SU-DHL-6 (cell line): ENCODE measurements at regions not wholly inside any gene's neighbourhood (a gene's known extent, or its start where the extent isn't known, plus 50 kb on each side); places are given as distances from the start of the nearest gene placed in this dataset.

Experiments
- H2AFZ ChIP-seq: fragments of 200-600 bp; sonication (generic); 2 replicates; pipeline ENCODE4 v1.6.1; 2014; ENCODE audit warnings: low read depth, mild to moderate bottlenecking, moderate library complexity, mixed read lengths, antibody characterized with exemption, low read length; ENCODE audit not compliant: severe bottlenecking
- H3F3A ChIP-seq: fragments of 200-600 bp; shearing (Covaris generic); 2 replicates; pipeline ENCODE4 v1.6.0; 2016; ENCODE audit warnings: antibody characterized with exemption, mild to moderate bottlenecking; ENCODE audit not compliant: insufficient read depth
- H3K27ac ChIP-seq: fragments of 200-600 bp; sonication (generic); 2 replicates; pipeline ENCODE4 v1.5.1; 2016; ENCODE audit warnings: low read depth, mild to moderate bottlenecking, low read length, moderate library complexity, mixed read lengths
- H3K27me3 ChIP-seq: fragments of 200-600 bp; sonication (generic), shearing (Covaris generic); 2 replicates; pipeline ENCODE4 v1.6.0; 2014; ENCODE audit warnings: mild to moderate bottlenecking, low read length
- H3K36me3 ChIP-seq: fragments of 200-600 bp; sonication (generic); 2 replicates; pipeline ENCODE4 v1.6.1; 2014; ENCODE audit warnings: mild to moderate bottlenecking, low read length, mixed read lengths
- H3K4me2 ChIP-seq: fragments of 300-600, 200-600 bp; shearing (Covaris generic), sonication (generic); 2 replicates; pipeline ENCODE4 v1.6.0; 2014; ENCODE audit warnings: low read length, low read depth, mild to moderate bottlenecking; ENCODE audit not compliant: poor library complexity, severe bottlenecking
- H3K4me3 ChIP-seq: fragments of 200-600 bp; sonication (generic); 2 replicates; pipeline ENCODE4 v1.5.1; 2014; ENCODE audit warnings: antibody characterized with exemption, low read length, mild to moderate bottlenecking, mixed read lengths; ENCODE audit not compliant: insufficient read depth, poor library complexity, severe bottlenecking
- H3K79me2 ChIP-seq: fragments of 200-600 bp; sonication (generic); 2 replicates; pipeline ENCODE4 v1.6.1; 2014; ENCODE audit warnings: mild to moderate bottlenecking, low read length, moderate library complexity; ENCODE audit not compliant: insufficient read depth
- H3K9ac ChIP-seq: fragments of 200-600 bp; sonication (generic); 2 replicates; pipeline ENCODE4 v1.7.0; 2014; ENCODE audit warnings: mild to moderate bottlenecking, low read length
- H3K9me2 ChIP-seq: fragments of 200-600 bp; sonication (generic); replicated peaks from 2 replicates; pipeline ENCODE4 v1.6.1; 2014; ENCODE audit warnings: low read length; ENCODE audit not compliant: insufficient read depth
- H3K9me3 ChIP-seq: fragments of 200-600 bp; sonication (generic); 2 replicates; pipeline ENCODE4 v1.6.1; 2014; ENCODE audit warnings: low read length, mixed read lengths; ENCODE audit not compliant: insufficient read depth
- H4K20me1 ChIP-seq: fragments of 200-600 bp; sonication (generic); 2 replicates; pipeline ENCODE4 v1.6.1; 2014; ENCODE audit warnings: low read depth, mild to moderate bottlenecking, antibody characterized with exemption, low read length, moderate library complexity, mixed read lengths
- EZH2phosphoT487 ChIP-seq: fragments of 200-600 bp; sonication (generic), shearing (Covaris generic); conservative IDR thresholded peaks from 2 replicates; pipeline ENCODE4 v1.6.1; 2018; ENCODE audit warnings: mild to moderate bottlenecking, antibody characterized with exemption, low read length, moderate library complexity, mixed read lengths
- TF ChIP-seq, protein P1 (sequence below): fragments of 200-600 bp; sonication (generic); IDR thresholded peaks from one replicate; pipeline ENCODE4 v1.5.1; 2017; ENCODE audit warnings: antibody characterized with exemption, mild to moderate bottlenecking, low read length, moderate library complexity; ENCODE audit not compliant: insufficient read depth, poor library complexity, severe bottlenecking

DNA sequence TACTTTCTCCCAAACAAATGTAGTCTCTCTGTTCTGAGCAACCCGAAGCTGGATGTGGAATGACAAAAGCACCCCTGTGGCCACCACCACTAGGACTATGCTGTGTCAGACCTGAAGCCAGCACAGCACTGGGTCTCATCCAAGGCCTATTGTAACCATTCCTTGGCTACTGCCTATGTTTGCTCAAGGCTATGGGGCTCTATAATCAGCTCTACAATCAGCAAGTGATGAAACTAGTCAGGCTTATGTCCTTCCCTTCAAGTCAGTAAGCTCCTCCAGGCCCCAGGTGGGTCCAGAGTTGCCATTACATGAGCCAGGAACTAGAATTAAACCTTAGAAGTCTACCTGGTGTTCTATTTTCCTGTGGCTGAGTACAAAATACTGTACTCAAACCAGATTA lies 370.2 kb downstream of the TBX15 start:
- Histone ChIP-seq H3K9me3 (no peaks in the 10 kb centered on the region), H3K27me3 (no peaks in the 10 kb centered on the region), H3K9me2 (no peaks in the 10 kb centered on the region), H3K27ac (no peak overlapping the region), H3K9ac (no peak overlapping the region), H2AFZ (no peak overlapping the region), H3K36me3 (no peaks in the 10 kb centered on the region), H3K4me2 (no peak overlapping the region), H4K20me1 (no peaks in the 10 kb centered on the region), H3K79me2 (no peaks in the 10 kb centered on the region), H3F3A (no peaks in the 10 kb centered on the region), H3K4me3 (no peak overlapping the region)
- no peak for TF ChIP-seq EZH2phosphoT487
- TF ChIP-seq, protein P1, sequence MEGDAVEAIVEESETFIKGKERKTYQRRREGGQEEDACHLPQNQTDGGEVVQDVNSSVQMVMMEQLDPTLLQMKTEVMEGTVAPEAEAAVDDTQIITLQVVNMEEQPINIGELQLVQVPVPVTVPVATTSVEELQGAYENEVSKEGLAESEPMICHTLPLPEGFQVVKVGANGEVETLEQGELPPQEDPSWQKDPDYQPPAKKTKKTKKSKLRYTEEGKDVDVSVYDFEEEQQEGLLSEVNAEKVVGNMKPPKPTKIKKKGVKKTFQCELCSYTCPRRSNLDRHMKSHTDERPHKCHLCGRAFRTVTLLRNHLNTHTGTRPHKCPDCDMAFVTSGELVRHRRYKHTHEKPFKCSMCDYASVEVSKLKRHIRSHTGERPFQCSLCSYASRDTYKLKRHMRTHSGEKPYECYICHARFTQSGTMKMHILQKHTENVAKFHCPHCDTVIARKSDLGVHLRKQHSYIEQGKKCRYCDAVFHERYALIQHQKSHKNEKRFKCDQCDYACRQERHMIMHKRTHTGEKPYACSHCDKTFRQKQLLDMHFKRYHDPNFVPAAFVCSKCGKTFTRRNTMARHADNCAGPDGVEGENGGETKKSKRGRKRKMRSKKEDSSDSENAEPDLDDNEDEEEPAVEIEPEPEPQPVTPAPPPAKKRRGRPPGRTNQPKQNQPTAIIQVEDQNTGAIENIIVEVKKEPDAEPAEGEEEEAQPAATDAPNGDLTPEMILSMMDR = no peak

- no peak overlapping the region for H3K27ac ChIP-seq
Measured at GRCh38 chr1:118615066-118615465, 373.1 kb downstream of the TBX15 start.

DNA sequence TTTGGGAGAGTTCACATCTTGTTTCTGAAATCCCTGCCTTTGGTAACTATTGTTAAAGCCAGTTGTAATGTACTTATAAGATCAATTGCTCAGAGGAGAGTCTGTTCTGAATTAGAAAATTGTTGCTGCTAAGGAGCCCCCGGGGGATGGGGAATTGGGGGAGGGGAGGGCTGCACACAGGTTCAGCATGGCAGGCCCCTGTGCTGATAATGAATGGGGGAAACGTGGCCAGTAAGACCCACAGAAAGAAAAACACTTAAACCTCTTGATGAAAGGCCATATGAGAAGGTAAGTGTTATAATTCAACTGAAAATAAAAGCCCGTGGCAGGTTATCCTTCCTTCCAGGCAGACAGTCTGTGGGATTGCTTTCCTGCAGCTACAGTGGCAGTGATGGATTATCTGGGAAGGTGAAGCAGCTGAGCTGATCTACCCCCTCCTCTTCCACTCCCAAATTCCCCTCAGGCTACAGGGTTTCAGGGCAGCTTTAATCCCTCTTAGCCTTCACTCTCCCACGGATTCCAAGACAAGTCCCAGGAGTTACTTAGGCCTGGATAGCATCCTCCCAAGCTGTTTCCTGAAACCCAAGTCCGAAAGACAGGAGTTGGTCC lies 398.8 kb downstream of the TBX15 start:
- Histone ChIP-seq H3K79me2 (no peaks in the 10 kb centered on the region), H2AFZ (no peak overlapping the region), H3K36me3 (no peaks in the 10 kb centered on the region), H3K4me3 (no peak overlapping the region), H3K27ac (no peak overlapping the region), H4K20me1 (no peaks in the 10 kb centered on the region), H3K9me3 (no peaks in the 10 kb centered on the region), H3K4me2 (no peak overlapping the region), H3K9ac (no peak overlapping the region), H3K27me3 (no peaks in the 10 kb centered on the region), H3K9me2 (no peaks in the 10 kb centered on the region), H3F3A (no peaks in the 10 kb centered on the region)
- TF ChIP-seq EZH2phosphoT487 = no peak

More at GRCh38 chr1:118615066-118615465, 373.1 kb downstream of the TBX15 start:
- no peaks in the 10 kb centered on the region for H3K27me3 ChIP-seq
- no peak for TF ChIP-seq EZH2phosphoT487
- TF ChIP-seq, protein P1 = no peak
- H3K9me3 ChIP-seq = no peaks in the 10 kb centered on the region
- no peak overlapping the region for H2AFZ ChIP-seq
- H3K36me3 ChIP-seq = no peaks in the 10 kb centered on the region
- H3K9me2 ChIP-seq = no peaks in the 10 kb centered on the region
- no peaks in the 10 kb centered on the region for H3K79me2 ChIP-seq
- H4K20me1 ChIP-seq = no peaks in the 10 kb centered on the region
- H3K9ac ChIP-seq = no peak overlapping the region
- H3K4me2 ChIP-seq = no peak overlapping the region
- H3K4me3 ChIP-seq = no peak overlapping the region
- H3F3A ChIP-seq = no peaks in the 10 kb centered on the region

GRCh38 chr1:118588566-118588965 lies 399.6 kb downstream of the TBX15 start:
- H3K9ac ChIP-seq = no peak overlapping the region
- H3K4me2 ChIP-seq = no peak overlapping the region
- no peaks in the 10 kb centered on the region for H3K9me3 ChIP-seq
- TF ChIP-seq, protein P1 = no peak
- no peak for TF ChIP-seq EZH2phosphoT487
- no peak overlapping the region for H2AFZ ChIP-seq
- H4K20me1 ChIP-seq = no peaks in the 10 kb centered on the region
- no peaks in the 10 kb centered on the region for H3K27me3 ChIP-seq
- no peaks in the 10 kb centered on the region for H3K79me2 ChIP-seq
- H3K4me3 ChIP-seq = no peak overlapping the region
- no peaks in the 10 kb centered on the region for H3F3A ChIP-seq
- H3K27ac ChIP-seq = no peak overlapping the region
- no peaks in the 10 kb centered on the region for H3K9me2 ChIP-seq
- no peaks in the 10 kb centered on the region for H3K36me3 ChIP-seq
